GM23338 (cell line): ENCODE measurements at regions not wholly inside any gene's neighbourhood (a gene's known extent, or its start where the extent isn't known, plus 50 kb on each side); places are given as distances from the start of the nearest gene placed in this dataset.
A peak's percentile ranks its signal among the peaks of the same experiment; 100 is the strongest.

Experiments used
- ATAC-seq: fragments of 200-7000 bp; cut with Tn5 transposase; 3 replicates; pipeline ENCODE4 v1.9.1; 2020
- DNase-seq: peaks from one replicate; pipeline ENCODE4 v3.0.0-alpha.2; 2015; ENCODE audit warnings: low spot score
- H2AFZ ChIP-seq: fragments of 200-600 bp; sonication (generic); 2 replicates; pipeline ENCODE4 v1.8.0; 2016; ENCODE audit warnings: antibody characterized with exemption, mild to moderate bottlenecking, moderate library complexity
- H3F3A ChIP-seq: fragments of 200-600 bp; sonication (generic); replicated peaks from 2 replicates; pipeline ENCODE4 v1.8.0; 2017; ENCODE audit warnings: antibody characterized with exemption, mixed run types, low read depth
- H3K27ac ChIP-seq: fragments of 200-600 bp; sonication (generic); 2 replicates; pipeline ENCODE4 v1.6.1; 2016; ENCODE audit warnings: low read depth
- H3K27me3 ChIP-seq: fragments of 200-600 bp; sonication (generic); 2 replicates; pipeline ENCODE4 v1.8.0; 2016; ENCODE audit warnings: mild to moderate bottlenecking, mixed run types, moderate library complexity; ENCODE audit not compliant: insufficient read depth
- H3K36me3 ChIP-seq: fragments of 200-600 bp; sonication (generic); 2 replicates; pipeline ENCODE4 v1.8.0; 2016; ENCODE audit warnings: mild to moderate bottlenecking; ENCODE audit not compliant: insufficient read depth
- H3K4me1 ChIP-seq: fragments of 200-600 bp; sonication (generic); 2 replicates; pipeline ENCODE4 v1.8.0; 2016; ENCODE audit warnings: mild to moderate bottlenecking, moderate library complexity; ENCODE audit not compliant: insufficient read depth
- H3K4me2 ChIP-seq: fragments of 200-600 bp; sonication (generic); 2 replicates; pipeline ENCODE4 v1.7.1; 2017; ENCODE audit warnings: mixed run types
- H3K4me3 ChIP-seq: fragments of 200-600 bp; sonication (generic); 2 replicates; pipeline ENCODE4 v1.6.1; 2016; ENCODE audit warnings: mixed run types
- H3K79me2 ChIP-seq: fragments of 200-600 bp; sonication (generic); replicated peaks from 2 replicates; pipeline ENCODE4 v1.8.0; 2017; ENCODE audit warnings: mild to moderate bottlenecking; ENCODE audit not compliant: insufficient read depth
- H3K9me2 ChIP-seq: fragments of 200-600 bp; sonication (generic); 2 replicates; pipeline ENCODE4 v1.8.0; 2017; ENCODE audit not compliant: insufficient read depth
- H4K20me1 ChIP-seq: fragments of 200-600 bp; sonication (generic); replicated peaks from 2 replicates; pipeline ENCODE4 v1.8.0; 2017; ENCODE audit warnings: mild to moderate bottlenecking; ENCODE audit not compliant: insufficient read depth
- H3K27ac Mint-ChIP-seq: 2 replicates; pipeline ENCODE4 v1.8.0; 2020; ENCODE audit warnings: inconsistent platforms, mild to moderate bottlenecking, moderate library complexity, mixed read lengths
- H3K27me3 Mint-ChIP-seq: 3 replicates; pipeline ENCODE4 v1.8.0; 2022; ENCODE audit warnings: low read depth, mild to moderate bottlenecking, moderate library complexity, mixed read lengths, inconsistent platforms; ENCODE audit not compliant: insufficient read depth, poor library complexity
- H3K36me3 Mint-ChIP-seq: 3 replicates; pipeline ENCODE4 v1.8.0; 2021; ENCODE audit warnings: low read depth, mild to moderate bottlenecking, inconsistent platforms, moderate library complexity, mixed read lengths
- H3K4me1 Mint-ChIP-seq: 3 replicates; pipeline ENCODE4 v1.8.0; 2020; ENCODE audit warnings: mild to moderate bottlenecking, inconsistent platforms, mixed read lengths
- H3K4me3 Mint-ChIP-seq: 3 replicates; pipeline ENCODE4 v1.8.0; 2021; ENCODE audit warnings: moderate library complexity, mild to moderate bottlenecking, inconsistent platforms, mixed read lengths
- H3K9me3 Mint-ChIP-seq: 3 replicates; pipeline ENCODE4 v1.8.0; 2020; ENCODE audit warnings: moderate library complexity, mild to moderate bottlenecking, inconsistent platforms, mixed read lengths
- ETS1 ChIP-seq: IDR thresholded peaks from 2 replicates; pipeline ENCODE4 v1.6.1; 2016; ENCODE audit warnings: antibody characterized with exemption
- EZH2 ChIP-seq: fragments of 200-600 bp; sonication (generic); IDR thresholded peaks from one replicate; pipeline ENCODE4 v1.8.0; 2017; ENCODE audit warnings: antibody characterized with exemption, mild to moderate bottlenecking, low read depth; ENCODE audit not compliant: unreplicated experiment
- NANOG ChIP-seq: IDR thresholded peaks from 2 replicates; pipeline ENCODE4 v1.6.1; 2016; ENCODE audit warnings: antibody characterized with exemption, borderline replicate concordance
- POLR2AphosphoS5 ChIP-seq: IDR thresholded peaks from 2 replicates; pipeline ENCODE4 v1.6.1; 2016; ENCODE audit warnings: antibody characterized with exemption, low read depth
- STAT1 ChIP-seq: IDR thresholded peaks from one replicate; pipeline ENCODE4 v1.6.1; 2016; ENCODE audit warnings: antibody characterized with exemption; ENCODE audit not compliant: unreplicated experiment
- ZNF331 ChIP-seq: fragments of 250-450 bp; sonication (Bioruptor Pico); IDR thresholded peaks from 2 replicates; pipeline ENCODE4 v1.5.0; 2020; ENCODE audit warnings: low read depth, mild to moderate bottlenecking, moderate library complexity
- ZNF462 ChIP-seq: fragments of 250-450 bp; sonication (Bioruptor Pico); IDR thresholded peaks from 2 replicates; pipeline ENCODE4 v1.5.0; 2020; ENCODE audit warnings: mild to moderate bottlenecking, moderate library complexity

DNA sequence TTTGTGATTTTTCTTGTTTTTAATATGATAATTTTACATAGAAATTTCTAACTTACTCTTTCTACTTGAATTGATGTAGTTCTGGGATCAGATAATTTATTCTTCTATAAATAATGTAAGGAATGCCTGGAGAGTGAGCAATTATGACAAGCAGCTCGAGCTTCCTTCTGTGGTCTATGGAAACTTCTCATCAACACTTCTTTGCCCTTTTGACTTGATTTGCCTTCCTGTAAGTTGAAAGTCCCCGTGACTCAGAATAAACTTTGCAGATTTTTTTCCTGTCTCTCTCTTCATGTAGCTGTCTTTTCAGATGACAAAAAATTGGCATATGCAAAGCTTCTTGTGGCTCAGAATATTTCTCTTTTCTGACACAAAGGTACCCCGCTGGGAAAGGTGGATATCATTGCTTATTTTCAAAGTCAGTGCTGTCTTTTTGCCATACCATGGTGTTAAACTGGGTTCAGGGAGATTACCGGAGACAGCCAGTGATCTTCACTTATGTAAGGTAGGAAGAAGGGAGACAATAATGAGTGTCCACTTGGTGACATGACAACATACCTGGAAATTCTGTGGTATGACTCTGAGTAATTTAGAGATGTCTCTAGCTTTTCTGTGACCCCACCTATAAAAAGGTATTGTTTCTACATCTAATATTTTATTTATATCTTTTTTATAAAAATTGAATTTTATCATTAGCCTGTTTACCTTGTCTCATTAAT lies 278.6 kb upstream of the GNPDA2 start (continued):
- TF ChIP-seq EZH2 = no peak
- TF ChIP-seq ZNF331 (CRISPR knock-in tag) = no peak
- no peak for TF ChIP-seq ETS1
- no peak for TF ChIP-seq ZNF462 (CRISPR knock-in tag)

- H3K4me1 Mint-ChIP-seq = peaks cover 4% of the 10 kb centered on the region; the same call in 2 of the 3 replicates
- Histone ChIP-seq H3K4me1 (no peaks in the 10 kb centered on the region), H3K9me2 (no peaks in the 10 kb centered on the region), H3K27ac (no peak overlapping the region), H3K4me2 (no peak overlapping the region), H4K20me1 (no peaks in the 10 kb centered on the region), H3F3A (no peaks in the 10 kb centered on the region), H3K36me3 (no peaks in the 10 kb centered on the region), H3K4me3 (no peak overlapping the region), H2AFZ (peak overlapping the region; percentile 48; the same call in 1 of the 2 replicates), H3K27me3 (no peaks in the 10 kb centered on the region), H3K79me2 (no peaks in the 10 kb centered on the region)
- peaks cover 69% of the 10 kb centered on the region for H3K9me3 Mint-ChIP-seq
- no peak overlapping the region for H3K4me3 Mint-ChIP-seq
- H3K27ac Mint-ChIP-seq = no peak overlapping the region
- ATAC-seq (no peak), DNase-seq (no peak)
- no peak for TF ChIP-seq NANOG
- TF ChIP-seq STAT1 = no peak
- TF ChIP-seq POLR2AphosphoS5 = no peak
- peaks cover 7% of the 10 kb centered on the region for H3K36me3 Mint-ChIP-seq
- no peaks in the 10 kb centered on the region for H3K27me3 Mint-ChIP-seq
Observed at GRCh38 chr4:45004326-45004725, 278.0 kb upstream of the GNPDA2 start.
